Activated CD8-positive, alpha-beta T cell treated with anti-CD3 and anti-CD28 coated beads, Interleukin-2, amount 10 ng/mL, durations not matched to agents 7 days and 5 days (primary cell): ENCODE measurements at regions not wholly inside any gene's neighbourhood (a gene's known extent, or its start where the extent isn't known, plus 50 kb on each side); places are given as distances from the start of the nearest gene placed in this dataset.
"Not testable (repeated sequence)": the region's sequence is repeated elsewhere in the genome, so short reads cannot be mapped to it uniquely, and the experiment has no call there.

Source experiments
- ATAC-seq: fragments of 150-1000 bp; cut with Tn5 transposase; one replicate; pipeline ENCODE4 v1.10.0; 2021; ENCODE audit warnings: moderate library complexity
- CTCF ChIA-PET: fragments of 350-600 bp; sonication (Branson Sonifier 250); formaldehyde crosslinking; loops from one replicate; lab custom pipeline; 2021; ENCODE audit warnings: antibody characterized with exemption; lab: Charles Lee
- POLR2A ChIA-PET: fragments of 350-600 bp; sonication (Branson Sonifier 250); formaldehyde crosslinking; loops from one replicate; lab custom pipeline; 2021; ENCODE audit warnings: antibody characterized with exemption; lab: Charles Lee
- DNase-seq: peaks from one replicate; pipeline ENCODE4 v3.0.0-alpha.2; 2020
- H3K27ac Mint-ChIP-seq: one replicate; pipeline ENCODE4 v1.8.0; 2021; ENCODE audit warnings: mild to moderate bottlenecking, mixed read lengths
- H3K27me3 Mint-ChIP-seq: one replicate; pipeline ENCODE4 v1.8.0; 2021; ENCODE audit warnings: low read depth, mixed read lengths
- H3K36me3 Mint-ChIP-seq: one replicate; pipeline ENCODE4 v1.8.0; 2021; ENCODE audit warnings: low read depth, mixed read lengths
- H3K4me1 Mint-ChIP-seq: one replicate; pipeline ENCODE4 v1.8.0; 2021; ENCODE audit warnings: low read depth, mixed read lengths
- H3K4me3 Mint-ChIP-seq: one replicate; pipeline ENCODE4 v1.8.0; 2021; ENCODE audit warnings: mild to moderate bottlenecking, mixed read lengths
- H3K9me3 Mint-ChIP-seq: one replicate; pipeline ENCODE4 v1.8.0; 2022; ENCODE audit warnings: mixed read lengths; ENCODE audit not compliant: insufficient read depth

GRCh38 chr3:95343767-95344166 lies 1280.9 kb downstream of the NSUN3 start:
- Mint-ChIP-seq H3K4me3 (no peak overlapping the region), H3K27ac (no peak overlapping the region), H3K4me1 (no peaks in the 10 kb centered on the region), H3K36me3 (no peaks in the 10 kb centered on the region), H3K9me3 (peaks cover 6% of the 10 kb centered on the region), H3K27me3 (no peaks in the 10 kb centered on the region)
- ChIA-PET CTCF (no interaction called here), POLR2A (no interaction called here)
- ATAC-seq, result no peak
- DNase-seq, result no peak

GRCh38 chr3:95347936-95348335 lies 1285.1 kb downstream of the NSUN3 start:
- POLR2A ChIA-PET, H3K4me3 Mint-ChIP-seq: not testable (repeated sequence)

GRCh38 chr3:95348879-95349278 lies 1286.0 kb downstream of the NSUN3 start:
- ATAC-seq (no peak), DNase-seq (no peak)
- H3K4me3 Mint-ChIP-seq, result no peak overlapping the region
- no peaks in the 10 kb centered on the region for H3K27me3 Mint-ChIP-seq
- ChIA-PET POLR2A (no interaction called here), CTCF (no interaction called here)
- H3K27ac Mint-ChIP-seq, result no peak overlapping the region
- H3K4me1 Mint-ChIP-seq, result no peaks in the 10 kb centered on the region
- no peaks in the 10 kb centered on the region for H3K36me3 Mint-ChIP-seq
- peaks cover 13% of the 10 kb centered on the region for H3K9me3 Mint-ChIP-seq

More at GRCh38 chr3:95347936-95348335, 1285.1 kb downstream of the NSUN3 start:
- H3K27ac Mint-ChIP-seq, H3K27me3 Mint-ChIP-seq, DNase-seq, H3K36me3 Mint-ChIP-seq, H3K9me3 Mint-ChIP-seq, ATAC-seq, CTCF ChIA-PET, H3K4me1 Mint-ChIP-seq: not testable (repeated sequence)

GRCh38 chr3:95350049-95350448 lies 1287.2 kb downstream of the NSUN3 start:
- no peaks in the 10 kb centered on the region for H3K36me3 Mint-ChIP-seq
- ATAC-seq, result no peak

GRCh38 chr3:95351158-95351557 lies 1288.3 kb downstream of the NSUN3 start:
- peaks cover 15% of the 10 kb centered on the region for H3K9me3 Mint-ChIP-seq
- no peak for ATAC-seq
- no peak for DNase-seq
- POLR2A ChIA-PET, result no interaction called here
- CTCF ChIA-PET, result no interaction called here
- H3K36me3 Mint-ChIP-seq, result no peaks in the 10 kb centered on the region
- no peak overlapping the region for H3K27ac Mint-ChIP-seq
- no peaks in the 10 kb centered on the region for H3K27me3 Mint-ChIP-seq
- no peak overlapping the region for H3K4me3 Mint-ChIP-seq
- H3K4me1 Mint-ChIP-seq, result no peaks in the 10 kb centered on the region

More at GRCh38 chr3:95350049-95350448, 1287.2 kb downstream of the NSUN3 start:
- DNase-seq, result no peak
- Mint-ChIP-seq H3K4me3 (no peak overlapping the region), H3K9me3 (peaks cover 15% of the 10 kb centered on the region), H3K4me1 (no peaks in the 10 kb centered on the region), H3K27me3 (no peaks in the 10 kb centered on the region), H3K27ac (no peak overlapping the region)
- ChIA-PET POLR2A (no interaction called here), CTCF (no interaction called here)

DNA sequence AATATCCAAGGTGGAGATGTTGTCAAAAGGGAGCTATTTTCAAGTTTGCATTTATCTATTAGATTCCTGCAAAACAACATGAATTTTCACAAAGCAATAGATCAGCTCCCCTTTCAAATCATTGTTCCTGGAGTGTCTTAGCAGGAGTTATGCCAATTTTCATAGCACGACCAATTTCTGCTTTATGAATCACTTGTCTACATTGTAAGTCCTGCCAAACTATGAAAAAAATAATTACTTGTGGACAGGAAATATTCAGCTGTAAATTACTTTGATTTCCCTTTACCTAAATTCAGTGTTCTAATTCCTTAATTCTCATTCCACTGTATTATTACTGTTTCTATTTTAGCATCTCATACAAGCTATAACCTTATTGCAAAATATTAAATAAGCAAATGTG lies 1289.6 kb downstream of the NSUN3 start:
- POLR2A ChIA-PET, result no interaction called here
- no peak overlapping the region for H3K4me3 Mint-ChIP-seq
- no peaks in the 10 kb centered on the region for H3K4me1 Mint-ChIP-seq
- no peaks in the 10 kb centered on the region for H3K36me3 Mint-ChIP-seq
- no peak for DNase-seq
- peaks cover 15% of the 10 kb centered on the region for H3K9me3 Mint-ChIP-seq
- CTCF ChIA-PET, result no interaction called here
- no peak overlapping the region for H3K27ac Mint-ChIP-seq
- no peaks in the 10 kb centered on the region for H3K27me3 Mint-ChIP-seq
- no peak for ATAC-seq

- Mint-ChIP-seq H3K36me3 (no peaks in the 10 kb centered on the region), H3K27ac (no peak overlapping the region), H3K9me3 (peaks cover 15% of the 10 kb centered on the region), H3K4me1 (no peaks in the 10 kb centered on the region), H3K27me3 (no peaks in the 10 kb centered on the region), H3K4me3 (no peak overlapping the region)
- POLR2A ChIA-PET, result no interaction called here
- DNase-seq (no peak), ATAC-seq (no peak)
- CTCF ChIA-PET, result no interaction called here
Observed at GRCh38 chr3:95354489-95354888, 1291.6 kb downstream of the NSUN3 start.

DNA sequence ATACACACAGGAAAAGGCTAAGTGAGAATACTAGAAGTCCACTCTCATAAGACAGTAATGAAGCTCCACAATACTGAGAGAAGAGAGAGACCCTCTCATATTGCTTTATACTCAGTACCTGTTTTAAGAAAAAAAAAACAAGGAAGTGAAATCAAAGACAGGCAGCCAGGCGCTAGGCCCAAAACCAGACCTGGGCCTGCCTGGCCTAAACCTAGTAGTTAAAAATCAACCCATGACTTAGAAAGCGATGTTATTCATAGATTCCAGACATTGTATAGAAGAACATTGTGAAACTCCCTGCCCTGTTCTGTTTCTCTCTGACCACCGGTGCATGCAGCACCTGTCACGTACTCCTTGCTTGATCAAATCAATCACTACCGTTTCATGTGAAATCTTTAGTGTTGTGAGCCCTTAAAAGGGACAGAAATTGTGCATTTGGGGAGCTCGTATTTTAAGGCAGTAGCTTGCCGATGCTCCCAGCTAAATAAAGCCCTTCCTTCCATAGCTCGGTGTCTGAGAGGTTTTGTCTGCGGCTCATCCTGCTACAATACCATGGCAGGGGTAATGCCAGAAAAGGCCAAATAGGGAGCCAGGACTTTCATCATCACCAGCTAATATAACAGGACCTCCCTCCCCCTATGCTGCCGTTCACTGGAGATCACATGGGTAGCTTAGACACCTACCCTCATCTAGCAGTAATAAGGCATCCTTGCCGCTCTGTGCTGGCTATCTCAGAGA lies 1294.1 kb downstream of the NSUN3 start:
- Mint-ChIP-seq H3K27me3 (no peaks in the 10 kb centered on the region), H3K4me3 (no peak overlapping the region), H3K4me1 (no peaks in the 10 kb centered on the region), H3K36me3 (no peaks in the 10 kb centered on the region), H3K9me3 (peaks cover 13% of the 10 kb centered on the region), H3K27ac (no peak overlapping the region)
- ChIA-PET POLR2A (no interaction called here), CTCF (no interaction called here)
- ATAC-seq (no peak), DNase-seq (no peak)

DNA sequence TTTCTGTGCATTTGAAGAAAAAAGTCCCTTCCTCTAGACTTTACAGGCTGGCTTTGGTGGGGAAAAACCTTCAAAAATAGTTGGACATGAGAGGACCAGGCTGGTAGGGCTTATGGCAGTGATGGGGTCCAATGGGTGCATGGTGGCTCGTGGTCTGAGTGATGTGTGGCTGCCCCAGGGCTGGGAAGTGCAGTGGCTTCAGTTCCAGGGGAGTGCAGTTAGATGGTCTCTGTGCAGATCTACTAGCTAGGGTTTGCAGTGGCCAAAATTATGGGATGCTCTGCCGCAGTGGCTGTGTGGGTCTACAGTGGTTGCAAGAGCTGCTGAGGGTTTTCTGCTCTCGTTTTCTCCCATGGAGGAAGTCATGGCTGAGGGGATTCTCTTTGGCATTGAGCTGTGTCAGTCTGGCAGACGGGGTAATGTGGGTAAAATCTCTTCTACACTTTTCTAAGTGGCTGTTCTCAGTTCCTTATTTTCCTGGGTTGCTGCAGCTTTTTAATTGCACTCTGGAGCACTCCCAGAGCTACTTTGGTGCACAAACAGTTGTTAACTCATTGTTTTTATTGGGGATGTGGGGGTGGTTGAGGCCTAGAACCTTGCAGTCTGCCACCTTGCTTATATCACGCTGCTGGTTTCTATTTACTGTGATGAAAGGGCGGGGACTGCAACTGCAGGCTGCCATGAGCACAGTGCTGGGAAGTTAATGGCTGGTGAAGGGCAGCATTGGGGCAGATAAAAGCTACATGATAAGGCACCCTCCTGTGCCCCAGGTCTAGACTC lies 1324.6 kb downstream of the NSUN3 start:
- H3K27me3 Mint-ChIP-seq, result no peaks in the 10 kb centered on the region
- ATAC-seq (no peak), DNase-seq (no peak)
- peaks cover 18% of the 10 kb centered on the region for H3K9me3 Mint-ChIP-seq
- no peak overlapping the region for H3K27ac Mint-ChIP-seq
- CTCF ChIA-PET, result no interaction called here
- POLR2A ChIA-PET, result no interaction called here
- no peaks in the 10 kb centered on the region for H3K4me1 Mint-ChIP-seq
- H3K36me3 Mint-ChIP-seq, result no peaks in the 10 kb centered on the region
- H3K4me3 Mint-ChIP-seq, result no peak overlapping the region

DNA sequence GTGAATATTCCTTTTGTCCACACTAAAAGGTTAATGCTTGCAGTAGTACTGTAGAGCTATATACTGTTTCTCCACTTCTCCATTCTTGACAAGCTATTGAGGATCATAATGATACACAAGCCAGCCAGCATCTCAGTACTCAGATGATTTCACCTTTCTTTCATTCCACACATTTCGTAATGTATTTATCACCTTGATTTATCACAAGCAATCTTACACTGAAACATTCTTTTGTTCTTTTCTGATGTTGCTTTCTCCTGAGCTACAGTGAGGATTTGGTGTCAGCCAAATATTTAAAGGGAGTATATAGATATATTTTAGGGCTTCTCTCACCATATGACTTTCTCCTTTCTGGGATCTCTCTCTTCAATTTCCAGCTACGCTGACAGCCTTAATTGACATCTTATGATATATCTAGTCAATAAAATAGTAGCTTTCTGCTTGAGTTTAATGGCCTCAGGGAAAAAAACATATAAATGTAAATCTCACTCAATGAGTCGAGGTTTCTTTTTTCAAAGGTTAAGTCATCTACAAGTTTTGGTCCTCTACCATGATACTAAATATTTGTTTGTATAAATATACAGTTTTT lies 1327.0 kb downstream of the NSUN3 start:
- Mint-ChIP-seq H3K36me3 (no peaks in the 10 kb centered on the region), H3K27me3 (no peaks in the 10 kb centered on the region), H3K4me3 (no peak overlapping the region), H3K9me3 (peaks cover 12% of the 10 kb centered on the region), H3K4me1 (no peaks in the 10 kb centered on the region), H3K27ac (no peak overlapping the region)
- DNase-seq, result no peak
- POLR2A ChIA-PET, result no interaction called here
- CTCF ChIA-PET, result no interaction called here
- no peak for ATAC-seq

DNA sequence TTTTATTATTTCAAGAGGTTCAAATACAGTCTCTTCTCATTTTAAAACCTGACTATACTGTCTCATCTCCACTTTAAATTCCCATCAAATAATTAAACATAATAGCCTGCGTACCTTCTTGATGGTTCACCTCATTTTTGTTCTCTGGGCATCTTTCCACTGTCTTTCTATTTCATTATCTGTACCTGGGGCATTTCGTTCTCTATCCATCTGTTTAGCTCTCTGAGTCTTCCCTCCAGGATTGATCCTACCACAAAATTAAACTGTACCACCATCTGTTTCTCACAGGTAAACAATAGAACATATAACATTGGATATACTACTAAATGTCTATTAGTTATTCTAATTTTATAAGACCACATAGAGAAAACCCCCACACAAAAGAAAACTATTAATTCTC lies 1331.4 kb downstream of the NSUN3 start:
- ATAC-seq (no peak), DNase-seq (no peak)
- CTCF ChIA-PET, result no interaction called here
- Mint-ChIP-seq H3K9me3 (no peaks in the 10 kb centered on the region), H3K4me3 (no peak overlapping the region), H3K27ac (no peak overlapping the region), H3K36me3 (no peaks in the 10 kb centered on the region), H3K4me1 (no peaks in the 10 kb centered on the region), H3K27me3 (no peaks in the 10 kb centered on the region)
- POLR2A ChIA-PET, result no interaction called here

- H3K27me3 Mint-ChIP-seq, result no peaks in the 10 kb centered on the region
- no peak overlapping the region for H3K27ac Mint-ChIP-seq
- H3K4me3 Mint-ChIP-seq, result no peak overlapping the region
- H3K36me3 Mint-ChIP-seq, result no peaks in the 10 kb centered on the region
- no peaks in the 10 kb centered on the region for H3K9me3 Mint-ChIP-seq
- ChIA-PET POLR2A (no interaction called here), CTCF (no interaction called here)
- ATAC-seq (no peak), DNase-seq (no peak)
- H3K4me1 Mint-ChIP-seq, result no peaks in the 10 kb centered on the region
Observed at GRCh38 chr3:95399585-95399984, 1336.7 kb downstream of the NSUN3 start.
